Esophagus muscularis mucosa (tissue), 4 donors: ENCODE measurements at regions not wholly inside any gene's neighbourhood (a gene's known extent, or its start where the extent isn't known, plus 50 kb on each side); places are given as distances from the start of the nearest gene placed in this dataset.

Experiments used
- EP300 ChIP-seq: sonication (generic); formaldehyde crosslinking; IDR thresholded peaks from one replicate; pipeline ENCODE4 v1.6.1; 2017; ENCODE audit warnings: antibody characterized with exemption
- POLR2A ChIP-seq: fragments of 450-650 bp; IDR thresholded peaks from one replicate; pipeline ENCODE4 v1.6.1; 2017; ENCODE audit warnings: antibody characterized with exemption, moderate library complexity, mild to moderate bottlenecking, low read depth
- POLR2AphosphoS5 ChIP-seq, 2 donors: sonication (generic); formaldehyde crosslinking; IDR thresholded peaks; one replicate each; pipeline ENCODE4 v1.6.1; 2017; ENCODE audit warnings: antibody characterized with exemption in 2 of 2
- TF ChIP-seq, protein P1 (sequence below), 3 experiments: fragments of 200-600 bp in 2 of 3; fragments of 450-650 bp in 1 of 3; sonication (generic) in 2 of 3; IDR thresholded peaks; one replicate each; pipeline ENCODE4 v1.5.1; 2017 to 2019; ENCODE audit warnings: antibody characterized with exemption in 3 of 3, mild to moderate bottlenecking in 2 of 3, moderate library complexity in 1 of 3

- TF ChIP-seq, protein P1, sequence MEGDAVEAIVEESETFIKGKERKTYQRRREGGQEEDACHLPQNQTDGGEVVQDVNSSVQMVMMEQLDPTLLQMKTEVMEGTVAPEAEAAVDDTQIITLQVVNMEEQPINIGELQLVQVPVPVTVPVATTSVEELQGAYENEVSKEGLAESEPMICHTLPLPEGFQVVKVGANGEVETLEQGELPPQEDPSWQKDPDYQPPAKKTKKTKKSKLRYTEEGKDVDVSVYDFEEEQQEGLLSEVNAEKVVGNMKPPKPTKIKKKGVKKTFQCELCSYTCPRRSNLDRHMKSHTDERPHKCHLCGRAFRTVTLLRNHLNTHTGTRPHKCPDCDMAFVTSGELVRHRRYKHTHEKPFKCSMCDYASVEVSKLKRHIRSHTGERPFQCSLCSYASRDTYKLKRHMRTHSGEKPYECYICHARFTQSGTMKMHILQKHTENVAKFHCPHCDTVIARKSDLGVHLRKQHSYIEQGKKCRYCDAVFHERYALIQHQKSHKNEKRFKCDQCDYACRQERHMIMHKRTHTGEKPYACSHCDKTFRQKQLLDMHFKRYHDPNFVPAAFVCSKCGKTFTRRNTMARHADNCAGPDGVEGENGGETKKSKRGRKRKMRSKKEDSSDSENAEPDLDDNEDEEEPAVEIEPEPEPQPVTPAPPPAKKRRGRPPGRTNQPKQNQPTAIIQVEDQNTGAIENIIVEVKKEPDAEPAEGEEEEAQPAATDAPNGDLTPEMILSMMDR (IDR thresholded peaks at IDR 0.05): no peak
- TF ChIP-seq POLR2A (no peak), EP300 (no peak), POLR2AphosphoS5 (IDR thresholded peaks at IDR 0.05) (no peak)
Observed at GRCh38 chr4:173745765-173746164, 215.7 kb upstream of the HAND2 start.
